ENCODE measurements at regions not wholly inside any gene's neighbourhood (a gene's known extent, or its start where the extent isn't known, plus 50 kb on each side); places are given as distances from the start of the nearest gene placed in this dataset.

- TF ChIP-seq EZH2 (IDR thresholded peaks at IDR 0.05; ENCODE audit: insufficient read depth, poor library complexity, severe bottlenecking) (no peak), EZH2phosphoT487 (IDR thresholded peaks at IDR 0.05; ENCODE audit: insufficient read depth, low read depth) (no peak)
These were observed 82.6 kb upstream of the TJP1 start for GRCh38 chr15:29904757-29905417.
